ENCODE measurements at regions not wholly inside any gene's neighbourhood (a gene's known extent, or its start where the extent isn't known, plus 50 kb on each side); places are given as distances from the start of the nearest gene placed in this dataset.
"Not testable (repeated sequence)": the region's sequence is repeated elsewhere in the genome, so short reads cannot be mapped to it uniquely, and the experiment has no call there.

DNA sequence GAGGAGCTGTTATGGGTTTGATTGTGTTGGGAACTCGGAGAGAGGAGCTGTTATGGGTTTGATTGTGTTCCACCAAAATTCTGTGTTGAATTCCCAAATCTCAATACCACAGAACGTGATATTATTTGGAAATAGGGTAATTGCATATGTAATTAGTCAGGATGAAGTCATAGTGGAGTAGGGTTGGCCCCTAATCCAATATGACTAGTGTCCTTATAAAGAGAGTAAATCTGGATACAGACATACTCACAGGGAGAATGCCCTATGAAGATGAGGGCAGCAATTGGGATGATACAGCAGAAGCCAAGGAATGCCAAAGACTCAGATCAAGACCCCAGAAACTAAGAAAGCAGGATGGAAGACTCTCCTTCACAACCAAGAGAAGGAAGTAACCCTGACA, 1023.2 kb upstream of the ZEB2 start:
- Histone ChIP-seq H3K27ac (ENCODE audit: low read depth) (no peak overlapping the region), H3K36me3 (ENCODE audit: insufficient read depth) (no peaks in the 10 kb centered on the region), H3K4me3 (ENCODE audit: low read depth, low read length) (no peak overlapping the region), H3K4me1 (ENCODE audit: insufficient read depth) (no peaks in the 10 kb centered on the region)
- DNase-seq (ENCODE audit: extremely low spot score), result no peak
- 85% methylated on average over 2 of the region's 2 CpGs for WGBS

GRCh38 chr2:145541028-145541427, 1021.1 kb upstream of the ZEB2 start:
- Histone ChIP-seq H3K4me1 (ENCODE audit: insufficient read depth) (no peaks in the 10 kb centered on the region), H3K36me3 (ENCODE audit: insufficient read depth) (no peaks in the 10 kb centered on the region), H3K27ac (ENCODE audit: low read depth) (no peak overlapping the region), H3K4me3 (ENCODE audit: low read depth, low read length) (no peak overlapping the region)
- WGBS, result 97% methylated on average over 2 of the region's 2 CpGs
- no peak for DNase-seq (ENCODE audit: extremely low spot score)

GRCh38 chr2:145538661-145539350, 1018.9 kb upstream of the ZEB2 start:
- DNase-seq (ENCODE audit: extremely low spot score), result no peak
- Histone ChIP-seq H3K4me1 (ENCODE audit: insufficient read depth) (no peaks in the 10 kb centered on the region), H3K27ac (ENCODE audit: low read depth) (no peak overlapping the region), H3K4me3 (ENCODE audit: low read depth, low read length) (no peak overlapping the region), H3K36me3 (ENCODE audit: insufficient read depth) (no peaks in the 10 kb centered on the region)
- 76% methylated on average over 5 of the region's 5 CpGs for WGBS

DNA sequence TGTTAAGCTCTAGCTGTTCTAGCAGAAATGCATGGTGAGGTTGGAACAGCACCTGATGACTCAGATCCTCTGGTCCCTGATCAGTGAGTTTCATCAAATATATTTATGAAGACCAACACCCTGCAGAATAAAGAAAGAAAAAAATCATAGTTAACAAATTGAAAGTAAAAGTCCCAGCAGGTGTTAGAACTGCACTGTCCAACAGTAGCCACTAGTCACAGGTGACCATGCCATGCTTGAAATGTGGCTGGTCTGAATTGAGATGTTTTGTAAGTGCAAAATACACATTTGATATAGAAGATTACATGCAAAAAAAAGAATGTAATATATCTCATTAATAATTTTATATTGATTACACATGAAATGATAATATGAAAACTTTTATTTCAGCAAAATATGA, 1010.7 kb upstream of the ZEB2 start:
- no peaks in the 10 kb centered on the region for H3K4me1 ChIP-seq (ENCODE audit: insufficient read depth)

DNA sequence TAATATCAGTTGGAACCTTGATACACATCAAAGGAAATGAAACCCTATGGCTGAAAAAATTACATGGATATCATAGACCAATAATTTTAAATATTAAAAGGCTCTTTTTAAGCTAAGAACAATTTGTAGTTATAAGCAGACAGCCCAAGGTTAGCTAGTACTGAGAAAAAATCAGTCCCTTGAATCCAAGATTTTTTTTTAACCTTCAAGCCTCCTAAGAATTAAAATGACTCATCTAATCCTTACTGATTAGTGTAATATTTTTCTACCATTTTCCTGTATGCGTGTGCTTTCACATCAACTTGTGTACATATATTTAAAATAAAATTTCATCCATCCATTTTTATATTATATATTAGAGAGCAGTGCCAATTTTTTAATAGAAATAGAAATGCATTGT, 1004.9 kb upstream of the ZEB2 start:
- no peak for DNase-seq (ENCODE audit: extremely low spot score)
- WGBS, result 56% methylated on average over 1 of the region's 1 CpG
- no peak overlapping the region for H3K4me3 ChIP-seq (ENCODE audit: low read depth, low read length)
- no peaks in the 10 kb centered on the region for H3K36me3 ChIP-seq (ENCODE audit: insufficient read depth)
- H3K4me1 ChIP-seq (ENCODE audit: insufficient read depth), result no peaks in the 10 kb centered on the region
- no peak overlapping the region for H3K27ac ChIP-seq (ENCODE audit: low read depth)

More for the DNA sequence above, 1010.7 kb upstream of the ZEB2 start:
- Histone ChIP-seq H3K27ac (ENCODE audit: low read depth) (no peak overlapping the region), H3K36me3 (ENCODE audit: insufficient read depth) (no peaks in the 10 kb centered on the region), H3K4me3 (ENCODE audit: low read depth, low read length) (no peak overlapping the region)
- DNase-seq (ENCODE audit: extremely low spot score), result no peak

DNA sequence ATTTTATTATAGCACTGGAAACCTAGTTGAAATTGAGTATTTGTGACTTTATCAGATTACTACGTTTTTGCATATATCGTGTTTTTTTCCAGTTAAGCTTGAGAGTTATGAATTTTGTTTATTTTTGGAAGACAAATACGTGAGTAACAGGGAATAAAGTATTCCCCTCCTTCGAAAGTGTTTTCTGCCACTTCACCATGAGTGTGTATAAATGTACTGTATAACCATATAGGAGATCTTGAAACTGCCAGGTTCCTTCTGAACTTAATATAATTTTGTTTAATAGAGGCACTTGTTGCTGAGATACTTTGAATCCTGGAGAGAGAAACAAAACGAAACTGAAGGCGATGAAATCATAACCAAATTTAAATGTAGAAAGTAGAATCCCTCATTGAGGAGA, 1004.4 kb upstream of the ZEB2 start:
- H3K4me3 ChIP-seq (ENCODE audit: low read depth, low read length), result no peak overlapping the region
- DNase-seq (ENCODE audit: extremely low spot score), result no peak
- WGBS, result 72% methylated on average over 6 of the region's 6 CpGs
- no peaks in the 10 kb centered on the region for H3K36me3 ChIP-seq (ENCODE audit: insufficient read depth)
- H3K4me1 ChIP-seq (ENCODE audit: insufficient read depth), result no peaks in the 10 kb centered on the region
- no peak overlapping the region for H3K27ac ChIP-seq (ENCODE audit: low read depth)

DNA sequence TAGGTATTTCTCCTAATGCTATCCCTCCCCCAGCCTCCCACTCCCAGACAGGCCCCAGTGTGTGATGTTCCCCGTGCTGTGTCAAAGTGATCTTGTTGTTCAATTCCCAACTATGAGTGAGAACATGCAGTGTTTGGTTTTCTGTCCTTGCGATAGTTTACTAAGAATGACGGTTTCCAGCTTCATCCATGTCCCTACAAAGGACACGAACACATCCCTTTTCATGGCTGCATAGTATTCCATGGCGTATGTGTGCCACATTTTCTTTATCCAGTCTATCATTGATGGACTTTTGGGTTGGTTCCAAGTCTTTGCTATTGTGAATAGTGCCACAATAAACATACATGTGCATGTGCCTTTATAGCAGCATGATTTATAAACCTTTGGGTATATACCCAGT, 999.3 kb upstream of the ZEB2 start:
- H3K36me3 ChIP-seq (ENCODE audit: insufficient read depth), result not testable (repeated sequence)
- WGBS, result 97% methylated on average over 5 of the region's 5 CpGs

GRCh38 chr2:145511946-145512345, 992.0 kb upstream of the ZEB2 start:
- Histone ChIP-seq H3K27ac (ENCODE audit: low read depth) (no peak overlapping the region), H3K36me3 (ENCODE audit: insufficient read depth) (no peaks in the 10 kb centered on the region), H3K4me3 (ENCODE audit: low read depth, low read length) (no peak overlapping the region), H3K4me1 (ENCODE audit: insufficient read depth) (no peaks in the 10 kb centered on the region)
- no peak for DNase-seq (ENCODE audit: extremely low spot score)
- WGBS, result 90% methylated on average over 4 of the region's 4 CpGs

More for the DNA sequence above, 999.3 kb upstream of the ZEB2 start:
- H3K4me3 ChIP-seq (ENCODE audit: low read depth, low read length); H3K27ac ChIP-seq (ENCODE audit: low read depth); H3K4me1 ChIP-seq (ENCODE audit: insufficient read depth); DNase-seq (ENCODE audit: extremely low spot score): not testable (repeated sequence)

- Histone ChIP-seq H3K4me1 (ENCODE audit: insufficient read depth) (no peaks in the 10 kb centered on the region), H3K27ac (ENCODE audit: low read depth) (no peak overlapping the region), H3K36me3 (ENCODE audit: insufficient read depth) (no peaks in the 10 kb centered on the region), H3K4me3 (ENCODE audit: low read depth, low read length) (no peak overlapping the region)
- WGBS, result 60% methylated on average over 3 of the region's 3 CpGs
- DNase-seq (ENCODE audit: extremely low spot score), result no peak
Observed at GRCh38 chr2:145503511-145503910, 983.6 kb upstream of the ZEB2 start.

GRCh38 chr2:145501920-145502319, 982.0 kb upstream of the ZEB2 start:
- DNase-seq (ENCODE audit: extremely low spot score), result no peak
- no peak overlapping the region for H3K4me3 ChIP-seq (ENCODE audit: low read depth, low read length)
- no peaks in the 10 kb centered on the region for H3K36me3 ChIP-seq (ENCODE audit: insufficient read depth)
- WGBS, result 92% methylated on average over 3 of the region's 3 CpGs
- no peak overlapping the region for H3K27ac ChIP-seq (ENCODE audit: low read depth)
- H3K4me1 ChIP-seq (ENCODE audit: insufficient read depth), result no peaks in the 10 kb centered on the region

DNA sequence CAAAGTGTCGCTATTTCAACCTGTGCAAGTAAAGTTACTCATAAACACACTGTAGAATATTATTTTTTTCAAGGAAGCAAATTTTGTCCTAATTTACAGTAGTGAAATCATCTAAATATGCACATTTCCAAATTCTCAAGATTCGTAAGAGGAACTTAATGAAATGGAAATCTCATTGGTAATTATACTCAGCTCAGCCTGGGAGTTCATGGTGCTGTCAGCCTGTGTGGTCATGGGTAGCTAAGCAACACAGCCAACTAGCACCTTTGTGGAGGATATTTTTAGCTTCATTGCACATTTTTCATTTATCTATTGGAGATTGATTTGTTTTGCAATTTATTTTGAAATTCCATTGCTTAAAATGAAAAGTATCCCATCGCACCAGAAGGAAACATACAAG, 975.7 kb upstream of the ZEB2 start:
- Histone ChIP-seq H3K4me3 (ENCODE audit: low read depth, low read length) (no peak overlapping the region), H3K36me3 (ENCODE audit: insufficient read depth) (no peaks in the 10 kb centered on the region), H3K4me1 (ENCODE audit: insufficient read depth) (no peaks in the 10 kb centered on the region), H3K27ac (ENCODE audit: low read depth) (no peak overlapping the region)
- 94% methylated on average over 3 of the region's 3 CpGs for WGBS
- no peak for DNase-seq (ENCODE audit: extremely low spot score)

DNA sequence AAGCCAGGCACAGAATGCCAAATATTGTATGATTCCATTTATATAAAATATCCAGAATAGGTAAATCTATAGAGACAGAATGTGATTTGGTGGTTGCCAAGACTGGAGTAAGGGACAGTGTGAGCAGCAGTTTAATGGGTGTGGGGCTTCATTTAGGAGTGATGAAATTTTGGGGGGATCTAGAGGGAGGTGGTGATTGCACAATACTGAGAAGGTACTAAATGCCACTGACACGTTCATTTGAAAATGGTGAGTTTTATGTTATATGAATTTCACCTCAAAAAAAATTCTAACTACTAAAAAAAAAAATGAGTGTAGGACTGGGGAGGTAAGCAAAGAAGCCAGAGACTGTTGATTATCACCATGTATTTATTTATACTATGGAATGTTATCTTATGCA, 974.5 kb upstream of the ZEB2 start:
- Histone ChIP-seq H3K4me1 (ENCODE audit: insufficient read depth) (no peaks in the 10 kb centered on the region), H3K4me3 (ENCODE audit: low read depth, low read length) (no peak overlapping the region), H3K27ac (ENCODE audit: low read depth) (no peak overlapping the region), H3K36me3 (ENCODE audit: insufficient read depth) (no peaks in the 10 kb centered on the region)
- WGBS, result 78% methylated on average over 1 of the region's 1 CpG
- DNase-seq (ENCODE audit: extremely low spot score), result no peak

DNA sequence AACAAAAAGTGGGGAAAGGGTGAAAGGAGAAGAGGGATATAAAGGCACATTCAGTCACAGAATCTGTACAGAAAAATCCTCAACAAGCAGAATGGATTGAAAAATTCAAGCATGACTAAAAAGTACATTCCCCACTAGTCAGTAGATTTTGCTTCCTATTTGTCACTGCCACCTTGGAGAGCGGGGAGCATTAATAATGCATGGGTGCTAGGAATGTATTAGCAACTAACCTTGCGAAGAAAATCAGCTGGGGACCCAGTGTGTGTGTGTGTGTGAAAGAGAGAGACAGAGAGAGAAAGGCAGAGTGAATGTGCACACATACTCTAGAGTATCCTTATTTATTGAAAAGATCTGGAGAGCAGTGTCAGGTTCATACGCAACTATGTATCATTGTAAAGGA, 968.7 kb upstream of the ZEB2 start:
- no peak overlapping the region for H3K4me3 ChIP-seq (ENCODE audit: low read depth, low read length)
- 97% methylated on average over 3 of the region's 3 CpGs for WGBS
- DNase-seq (ENCODE audit: extremely low spot score), result no peak
- no peaks in the 10 kb centered on the region for H3K4me1 ChIP-seq (ENCODE audit: insufficient read depth)
- H3K27ac ChIP-seq (ENCODE audit: low read depth), result no peak overlapping the region
- no peaks in the 10 kb centered on the region for H3K36me3 ChIP-seq (ENCODE audit: insufficient read depth)

DNA sequence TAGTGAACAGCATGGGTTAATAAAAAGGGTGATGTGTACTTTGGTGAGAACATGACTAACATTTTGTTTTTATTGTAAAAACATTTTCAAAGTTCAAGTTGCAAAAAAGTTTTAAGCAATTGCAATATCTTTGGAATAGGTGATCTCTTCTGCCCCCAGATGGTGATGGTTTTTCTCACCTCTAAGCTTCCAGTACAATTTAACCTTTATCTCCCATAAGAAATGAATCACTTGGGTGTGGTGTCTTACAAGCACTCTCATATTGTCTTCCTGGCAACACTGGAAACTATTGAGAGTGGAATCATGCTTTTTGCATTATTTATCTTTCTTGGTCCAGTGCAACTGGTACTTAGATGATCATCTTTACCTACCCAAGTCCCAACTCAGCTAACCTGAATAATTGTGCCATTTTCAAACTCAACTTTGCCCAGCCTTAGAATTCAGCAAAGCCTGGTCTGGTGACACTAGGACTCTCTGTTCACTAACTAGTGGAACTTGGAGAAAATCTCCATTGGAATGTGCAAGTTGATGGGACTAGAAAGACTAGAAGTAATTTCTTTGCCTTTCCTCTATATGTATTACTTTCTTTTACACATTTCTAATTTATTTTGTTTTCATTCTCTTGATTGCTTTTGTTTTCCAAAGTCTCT, 964.7 kb upstream of the ZEB2 start:
- no peak for DNase-seq (ENCODE audit: extremely low spot score)
- Histone ChIP-seq H3K27ac (ENCODE audit: low read depth) (no peak overlapping the region), H3K4me1 (ENCODE audit: insufficient read depth) (no peaks in the 10 kb centered on the region), H3K4me3 (ENCODE audit: low read depth, low read length) (no peak overlapping the region), H3K36me3 (ENCODE audit: insufficient read depth) (no peaks in the 10 kb centered on the region)
